K562 (cell line): ENCODE measurements at regions not wholly inside any gene's neighbourhood (a gene's known extent, or its start where the extent isn't known, plus 50 kb on each side); places are given as distances from the start of the nearest gene placed in this dataset.

Experiments
- ATAC-seq: fragments of 200-7000 bp; cut with Tn5 transposase; 3 replicates; pipeline ENCODE4 v1.9.1; 2020; ENCODE audit warnings: moderate library complexity
- BruUV-seq: library from RNA; stranded (reverse); fragments of 400-500 nt; replicated peaks from 2 replicates; lab custom pipeline; 2021; lab: Mats Ljungman, UMichigan
- CTCF ChIA-PET: fragments of 300-600 bp; formaldehyde crosslinking; extraction: SDS; loops from one replicate; lab custom pipeline; 2021; ENCODE audit warnings: low intra/inter-chr PET ratio; lab: Yijun Ruan, JAX
- POLR2A ChIA-PET: fragments of 300-600, 350-650 bp; sonication (Branson Sonifier 250); formaldehyde crosslinking; extraction: SDS; loops from one replicate; lab custom pipeline; 2021; ENCODE audit warnings: antibody characterized with exemption, inconsistent platforms; lab: Yijun Ruan, JAX
- DNase-seq, 4 experiments: peaks; one replicate each; pipeline versions ENCODE4 v3.0.0 to v3.0.0-alpha.2; 2011 to 2018; ENCODE audit warnings: low spot score in 3 of 4, mixed read lengths in 3 of 4; ENCODE audit errors: extremely low read depth in 1 of 4
- FAIRE-seq: peaks from 2 replicates; lab custom pipeline; 2011; peaks lifted over from hg19 to GRCh38; lab: Jason Lieb, UNC
- H2AFZ ChIP-seq: 2 replicates; pipeline ENCODE4 v1.6.0; 2011; ENCODE audit warnings: low read depth, low read length, control low read depth, inconsistent platforms
- H3K27ac ChIP-seq: fragments of 200-600 bp; 3 replicates; pipeline ENCODE4 v1.8.0; 2011; ENCODE audit warnings: low read depth, mild to moderate bottlenecking, control low read depth, inconsistent platforms, low read length, moderate library complexity, mixed read lengths; ENCODE audit errors: extremely low read depth
- H3K27me3 ChIP-seq, 2 experiments: fragments of 300-600 bp in 1 of 2; 2 replicates in 1 of 2; 3 replicates in 1 of 2; pipeline versions ENCODE4 v1.6.0 to v1.8.0; 2011; ENCODE audit warnings: inconsistent platforms in 2 of 2, low read length in 2 of 2, mild to moderate bottlenecking in 1 of 2, mixed read lengths in 1 of 2, moderate library complexity in 1 of 2; ENCODE audit not compliant: control insufficient read depth in 2 of 2, insufficient read depth in 2 of 2
- H3K36me3 ChIP-seq: fragments of 300-600 bp; 3 replicates; pipeline ENCODE4 v1.8.0; 2011; ENCODE audit warnings: mild to moderate bottlenecking, low read length, inconsistent platforms; ENCODE audit not compliant: control insufficient read depth, insufficient read depth
- H3K4me1 ChIP-seq, 2 experiments: fragments of 200-600 bp in 1 of 2; replicated peaks in 1 of 2; 2 replicates in 1 of 2; 3 replicates in 1 of 2; pipeline versions ENCODE4 v1.5.1 to v1.8.0; 2011; ENCODE audit warnings: inconsistent platforms in 2 of 2, low read length in 2 of 2, mild to moderate bottlenecking in 1 of 2, mixed read lengths in 1 of 2, moderate library complexity in 1 of 2; ENCODE audit not compliant: control insufficient read depth in 2 of 2, insufficient read depth in 2 of 2
- H3K4me2 ChIP-seq: 2 replicates; pipeline ENCODE4 v1.6.1; 2011; ENCODE audit warnings: low read length, control low read depth, inconsistent platforms, mixed read lengths; ENCODE audit not compliant: insufficient read depth
- H3K4me3 ChIP-seq: fragments of 200-600 bp; sonication (generic), shearing (Covaris generic); 2 replicates; pipeline ENCODE4 v1.5.1; 2016; ENCODE audit warnings: control low read depth, inconsistent platforms
- H3K79me2 ChIP-seq: fragments of 200-600 bp; 3 replicates; pipeline ENCODE4 v1.8.0; 2011; ENCODE audit warnings: low read length, inconsistent platforms; ENCODE audit not compliant: control insufficient read depth, insufficient read depth
- H3K9ac ChIP-seq, 2 experiments: 2 replicates each; pipeline versions ENCODE4 v1.6.0 to v1.6.1; 2011; ENCODE audit warnings: low read depth in 2 of 2, low read length in 2 of 2, control low read depth in 1 of 2, inconsistent platforms in 1 of 2, mild to moderate bottlenecking in 1 of 2, mixed read lengths in 1 of 2; ENCODE audit not compliant: insufficient read depth in 1 of 2
- H3K9me1 ChIP-seq: one replicate; pipeline ENCODE4 v1.6.0; 2011; ENCODE audit warnings: inconsistent platforms, mild to moderate bottlenecking, low read length, moderate library complexity; ENCODE audit not compliant: control insufficient read depth, insufficient read depth
- H3K9me3 ChIP-seq: replicated peaks from 2 replicates; pipeline ENCODE4 v1.5.1; 2011; ENCODE audit warnings: low read depth, low read length, inconsistent platforms; ENCODE audit not compliant: control insufficient read depth, insufficient read depth
- H4K20me1 ChIP-seq: replicated peaks from 2 replicates; pipeline ENCODE4 v1.6.1; 2011; ENCODE audit warnings: low read length, inconsistent platforms, mixed read lengths; ENCODE audit not compliant: control insufficient read depth, insufficient read depth
- CTCFL ChIP-seq: IDR thresholded peaks from 2 replicates; pipeline ENCODE4 v1.6.1; 2011; ENCODE audit warnings: borderline replicate concordance, low read depth, mild to moderate bottlenecking, moderate library complexity, low read length; ENCODE audit not compliant: insufficient read depth, poor library complexity, severe bottlenecking
- RAD21 ChIP-seq, 2 experiments: fragments of 250-450 bp in 1 of 2; fragments of 450-650 bp in 1 of 2; sonication (Bioruptor Pico) in 1 of 2; formaldehyde crosslinking in 1 of 2; IDR thresholded peaks in 1 of 2; conservative IDR thresholded peaks in 1 of 2; 2 replicates each; pipeline versions ENCODE4 v1.4.0 to v1.8.0; 2020 to 2022; ENCODE audit warnings: mild to moderate bottlenecking in 2 of 2, moderate library complexity in 1 of 2
- SMC3 ChIP-seq: conservative IDR thresholded peaks from 2 replicates; pipeline ENCODE4 v1.6.1; 2011; ENCODE audit warnings: low read depth, low read length, improper control_type of control experiment; ENCODE audit not compliant: insufficient read depth
- STAG1 ChIP-seq: sonication (generic); formaldehyde crosslinking; IDR thresholded peaks from 2 replicates; pipeline ENCODE4 v1.5.0; 2020; ENCODE audit warnings: missing genetic modification reagents, borderline replicate concordance
- XRCC4 ChIP-seq: IDR thresholded peaks from one replicate; pipeline ENCODE4 v1.6.1; 2011; ENCODE audit not compliant: insufficient read depth, insufficient read length; ENCODE audit errors: extremely low read depth
- XRCC5 ChIP-seq: fragments of 200-400 bp; formaldehyde crosslinking; IDR thresholded peaks from 2 replicates; pipeline ENCODE4 v1.6.1; 2017; ENCODE audit warnings: low read depth, mild to moderate bottlenecking, low read length
- WGBS: fragments of 100-300 bp; shearing (Covaris generic); methylation state at CpG from one replicate; pipeline ENCODE4 v1.1.6; 2016; ENCODE audit warnings: low coverage, mixed read lengths; ENCODE audit not compliant: insufficient coverage; ENCODE audit errors: missing lambda C conversion rate; 5-methylcytosine and 5-hydroxymethylcytosine counted together
- in situ Hi-C: fragments of 300-500 bp; cut with MboI; formaldehyde crosslinking; loops from 4 replicates; pipeline ENCODE4 v1.15.0; 2018; ENCODE audit warnings: inconsistent platforms, mixed read lengths
- intact Hi-C: fragments of 100-400 bp; cut with micrococcal nuclease; formaldehyde crosslinking; loops from 2 replicates; pipeline ENCODE4 v1.14.2; 2022
- TF ChIP-seq, protein P1 (sequence below), 2 experiments: fragments of 450-650 bp; formaldehyde crosslinking in 1 of 2; IDR thresholded peaks; 2 replicates each; pipeline versions ENCODE4 v1.4.0 to v1.6.1; 2014 to 2020; ENCODE audit warnings: mild to moderate bottlenecking in 2 of 2, borderline replicate concordance in 1 of 2, low read depth in 1 of 2

DNA sequence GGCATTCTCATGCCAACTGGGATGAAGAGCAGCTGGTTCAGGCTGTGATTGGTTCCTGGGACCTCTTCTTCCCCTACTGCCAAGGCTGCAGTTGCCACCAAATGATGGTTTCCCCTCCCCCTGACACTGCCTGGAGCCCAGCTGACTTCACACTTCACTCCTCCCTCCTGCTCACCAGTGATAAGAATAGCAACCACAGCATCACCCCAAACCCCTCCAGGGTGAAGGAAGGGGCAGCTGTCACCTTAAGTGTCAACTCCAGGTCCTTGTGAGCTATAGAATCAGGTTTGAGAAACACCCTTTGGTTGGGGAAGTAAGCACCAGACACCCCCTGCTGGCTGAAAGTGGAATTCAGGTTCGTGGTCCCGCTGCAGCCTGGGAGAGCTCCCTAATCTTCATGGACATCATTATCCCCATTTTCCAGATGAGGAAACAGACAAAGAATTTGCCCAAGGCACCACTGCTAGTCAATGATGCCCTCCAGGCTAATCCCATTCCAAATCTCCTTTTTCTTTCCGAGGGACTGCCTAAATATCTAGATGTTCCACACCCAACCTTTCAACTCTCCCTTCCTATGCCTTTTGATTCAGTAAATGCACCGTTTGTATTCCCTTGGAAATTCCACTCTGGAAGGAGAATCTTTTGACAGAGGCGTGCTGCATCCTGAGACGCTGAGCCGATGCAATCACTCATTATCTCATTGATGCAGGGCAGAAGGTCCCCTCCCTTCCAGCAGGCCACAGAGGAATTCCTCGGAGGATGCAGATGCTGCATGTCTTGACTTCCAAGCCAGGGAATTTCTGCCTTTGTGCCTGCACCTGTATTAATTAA lies 50.6 kb upstream of the UQCRFS1 start:
- Histone ChIP-seq H3K4me2 (no peak overlapping the region), H3K9me1 (no peaks in the 10 kb centered on the region), H3K27ac (no peak overlapping the region), H3K36me3 (no peaks in the 10 kb centered on the region), H4K20me1 (peaks cover 4% of the 10 kb centered on the region; the same call in 1 of the 2 replicates), H3K79me2 (no peaks in the 10 kb centered on the region), H2AFZ (no peak overlapping the region), H3K9ac (no peak overlapping the region), H3K4me3 (no peak overlapping the region), H3K27me3 (peaks cover 5 to 17% of the 10 kb centered on the region in 2 experiments; a peak in 3 of 5 replicates), H3K9me3 (no peaks in the 10 kb centered on the region), H3K4me1 (no peaks in the 10 kb centered on the region)
- no TSS peak for BruUV-seq
- in situ Hi-C loops = loop anchor here (10.0 kb wide), 1 partner anchor 379 kb away; no protein-coding TSS in a partner anchor
- intact Hi-C loops = loop anchor here (5.0 kb wide), 1 partner anchor 526 kb away; no protein-coding TSS in a partner anchor
- FAIRE-seq = peak; percentile 93
- peak; percentile 57 to 68 (median 60) for DNase-seq
- ChIA-PET POLR2A (interaction anchor here (0.7 to 1.3 kb wide), 2 partner anchors 95 to 289 kb away, joined by 3 read pairs; no protein-coding TSS in a partner anchor), CTCF (no interaction called here)
- 2% methylated on average over 8 of the region's 8 CpGs for WGBS
- peak; percentile 83 for ATAC-seq
- TF ChIP-seq, protein P1, sequence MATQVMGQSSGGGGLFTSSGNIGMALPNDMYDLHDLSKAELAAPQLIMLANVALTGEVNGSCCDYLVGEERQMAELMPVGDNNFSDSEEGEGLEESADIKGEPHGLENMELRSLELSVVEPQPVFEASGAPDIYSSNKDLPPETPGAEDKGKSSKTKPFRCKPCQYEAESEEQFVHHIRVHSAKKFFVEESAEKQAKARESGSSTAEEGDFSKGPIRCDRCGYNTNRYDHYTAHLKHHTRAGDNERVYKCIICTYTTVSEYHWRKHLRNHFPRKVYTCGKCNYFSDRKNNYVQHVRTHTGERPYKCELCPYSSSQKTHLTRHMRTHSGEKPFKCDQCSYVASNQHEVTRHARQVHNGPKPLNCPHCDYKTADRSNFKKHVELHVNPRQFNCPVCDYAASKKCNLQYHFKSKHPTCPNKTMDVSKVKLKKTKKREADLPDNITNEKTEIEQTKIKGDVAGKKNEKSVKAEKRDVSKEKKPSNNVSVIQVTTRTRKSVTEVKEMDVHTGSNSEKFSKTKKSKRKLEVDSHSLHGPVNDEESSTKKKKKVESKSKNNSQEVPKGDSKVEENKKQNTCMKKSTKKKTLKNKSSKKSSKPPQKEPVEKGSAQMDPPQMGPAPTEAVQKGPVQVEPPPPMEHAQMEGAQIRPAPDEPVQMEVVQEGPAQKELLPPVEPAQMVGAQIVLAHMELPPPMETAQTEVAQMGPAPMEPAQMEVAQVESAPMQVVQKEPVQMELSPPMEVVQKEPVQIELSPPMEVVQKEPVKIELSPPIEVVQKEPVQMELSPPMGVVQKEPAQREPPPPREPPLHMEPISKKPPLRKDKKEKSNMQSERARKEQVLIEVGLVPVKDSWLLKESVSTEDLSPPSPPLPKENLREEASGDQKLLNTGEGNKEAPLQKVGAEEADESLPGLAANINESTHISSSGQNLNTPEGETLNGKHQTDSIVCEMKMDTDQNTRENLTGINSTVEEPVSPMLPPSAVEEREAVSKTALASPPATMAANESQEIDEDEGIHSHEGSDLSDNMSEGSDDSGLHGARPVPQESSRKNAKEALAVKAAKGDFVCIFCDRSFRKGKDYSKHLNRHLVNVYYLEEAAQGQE (IDR thresholded peaks at IDR 0.05; ENCODE audit: borderline replicate concordance) = peak; percentile 38; the same call in 1 of the 2 replicates
- TF ChIP-seq, protein P1 (CRISPR knock-in tag; IDR thresholded peaks at IDR 0.05; ENCODE audit: low read depth) = no peak
- TF ChIP-seq CTCFL = peak; percentile 39
- peak; percentile 63; the same call in 1 of the 2 replicates for TF ChIP-seq SMC3
- TF ChIP-seq XRCC4 = no peak
- TF ChIP-seq RAD21 (CRISPR knock-in tag; conservative IDR thresholded peaks at IDR 0.05 in 1 of 2, IDR thresholded peaks at IDR 0.05 in 1 of 2) = peak in 1 of 2 experiments; percentile 69; a peak in 2 of 4 replicates
- TF ChIP-seq STAG1 (CRISPR knock-in tag) = peak; percentile 18; the same call in 1 of the 2 replicates
- 0 out of 2 replicates have a peak, but pooled peaks have one; percentile 23 for TF ChIP-seq XRCC5
